ENCODE measurements at regions not wholly inside any gene's neighbourhood (a gene's known extent, or its start where the extent isn't known, plus 50 kb on each side); places are given as distances from the start of the nearest gene placed in this dataset.

- TF ChIP-seq CTCF (IDR thresholded peaks at IDR 0.05 in 4 of 5, conservative IDR thresholded peaks at IDR 0.05 in 1 of 5) = no peak
- TF ChIP-seq POLR2A (IDR thresholded peaks at IDR 0.05) = no peak
Measured at GRCh38 chr13:99122171-99122570, 78.5 kb upstream of the UBAC2 start.

Measured in gastrocnemius medialis (tissue), 4 donors.